ENCODE measurements at regions not wholly inside any gene's neighbourhood (a gene's known extent, or its start where the extent isn't known, plus 50 kb on each side); places are given as distances from the start of the nearest gene placed in this dataset.

DNA sequence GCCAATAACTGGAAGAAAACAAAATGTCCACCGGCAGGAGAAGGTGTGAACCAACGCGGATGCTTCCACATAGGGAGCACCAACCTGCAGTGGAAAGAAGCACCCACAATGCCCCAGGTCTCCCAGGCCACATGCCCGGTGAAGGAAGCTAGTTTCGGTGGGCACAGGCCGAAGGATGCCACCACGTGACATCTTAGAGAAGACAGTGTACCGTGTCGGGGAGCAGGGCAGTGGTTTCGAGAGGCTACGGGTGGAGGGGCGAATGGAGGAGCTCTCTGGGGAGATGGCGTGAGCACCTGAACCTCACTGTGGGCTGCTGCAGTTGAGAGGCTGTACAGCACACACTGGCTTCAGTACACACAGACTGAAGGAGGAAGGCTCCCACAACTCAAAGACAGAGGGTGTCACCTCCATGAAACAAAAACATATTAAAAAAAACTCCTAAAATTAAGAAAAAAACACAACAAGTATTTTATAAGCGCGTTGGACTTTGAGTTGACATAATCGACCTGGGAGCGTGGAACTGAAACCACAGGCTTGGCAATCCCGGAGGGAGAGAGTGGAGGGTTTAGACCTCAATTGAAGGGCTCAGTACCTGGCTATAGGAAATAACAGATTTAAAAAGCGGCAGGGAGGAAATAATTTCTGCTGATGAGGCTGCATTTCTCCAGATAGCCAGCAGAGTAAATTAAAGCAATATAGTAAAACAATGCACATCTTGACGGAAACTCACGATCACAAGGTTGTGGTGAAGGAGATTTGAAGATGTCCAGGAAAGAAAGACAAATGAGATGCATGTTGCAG, 160.1 kb downstream of the RTP5 start:
- H3K27me3 Mint-ChIP-seq (ENCODE audit: unreplicated experiment): peaks cover 95% of the 10 kb centered on the region
- no TSS peak for BruUV-seq (replicated peaks)
- TF ChIP-seq, protein P1, sequence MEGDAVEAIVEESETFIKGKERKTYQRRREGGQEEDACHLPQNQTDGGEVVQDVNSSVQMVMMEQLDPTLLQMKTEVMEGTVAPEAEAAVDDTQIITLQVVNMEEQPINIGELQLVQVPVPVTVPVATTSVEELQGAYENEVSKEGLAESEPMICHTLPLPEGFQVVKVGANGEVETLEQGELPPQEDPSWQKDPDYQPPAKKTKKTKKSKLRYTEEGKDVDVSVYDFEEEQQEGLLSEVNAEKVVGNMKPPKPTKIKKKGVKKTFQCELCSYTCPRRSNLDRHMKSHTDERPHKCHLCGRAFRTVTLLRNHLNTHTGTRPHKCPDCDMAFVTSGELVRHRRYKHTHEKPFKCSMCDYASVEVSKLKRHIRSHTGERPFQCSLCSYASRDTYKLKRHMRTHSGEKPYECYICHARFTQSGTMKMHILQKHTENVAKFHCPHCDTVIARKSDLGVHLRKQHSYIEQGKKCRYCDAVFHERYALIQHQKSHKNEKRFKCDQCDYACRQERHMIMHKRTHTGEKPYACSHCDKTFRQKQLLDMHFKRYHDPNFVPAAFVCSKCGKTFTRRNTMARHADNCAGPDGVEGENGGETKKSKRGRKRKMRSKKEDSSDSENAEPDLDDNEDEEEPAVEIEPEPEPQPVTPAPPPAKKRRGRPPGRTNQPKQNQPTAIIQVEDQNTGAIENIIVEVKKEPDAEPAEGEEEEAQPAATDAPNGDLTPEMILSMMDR (IDR thresholded peaks at IDR 0.05; ENCODE audit: unreplicated experiment): no peak
- no peaks in the 10 kb centered on the region for H3K36me3 Mint-ChIP-seq (ENCODE audit: insufficient read depth, unreplicated experiment)
- intact Hi-C loops (cut with micrococcal nuclease; ENCODE audit: unreplicated experiment): no loop called here
- H3K4me1 Mint-ChIP-seq (ENCODE audit: low read depth, unreplicated experiment): no peaks in the 10 kb centered on the region
- H3K9me3 Mint-ChIP-seq (ENCODE audit: low read depth, unreplicated experiment): peaks cover 3% of the 10 kb centered on the region
- CTCF ChIA-PET: no interaction called here
- no peak overlapping the region for H3K4me3 Mint-ChIP-seq (ENCODE audit: low read depth, unreplicated experiment)
- no peak overlapping the region for H3K27ac Mint-ChIP-seq (ENCODE audit: unreplicated experiment)
- DNase-seq: no peak

DNA sequence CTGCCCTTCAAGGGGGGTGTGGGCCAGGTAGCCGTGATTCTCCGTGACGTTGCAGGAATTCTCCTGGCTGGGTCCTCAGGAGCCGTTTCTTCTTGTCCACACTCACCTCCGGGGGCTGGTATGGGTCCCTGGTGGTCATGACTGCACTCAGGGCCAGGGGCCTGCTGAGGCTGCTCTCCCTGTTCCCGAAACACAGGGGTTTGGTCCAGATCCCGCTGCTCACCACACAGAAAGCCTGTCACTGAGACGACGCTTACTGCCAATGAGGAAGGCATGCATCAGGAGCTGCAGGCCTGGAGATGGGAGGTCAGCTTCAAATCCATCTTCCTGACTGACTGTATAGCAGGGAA, 160.7 kb downstream of the RTP5 start:
- H3K27me3 Mint-ChIP-seq (ENCODE audit: unreplicated experiment): peaks cover 94% of the 10 kb centered on the region
- no TSS peak for BruUV-seq (replicated peaks)
- H3K4me1 Mint-ChIP-seq (ENCODE audit: low read depth, unreplicated experiment): no peaks in the 10 kb centered on the region
- H3K36me3 Mint-ChIP-seq (ENCODE audit: insufficient read depth, unreplicated experiment): no peaks in the 10 kb centered on the region
- CTCF ChIA-PET: no interaction called here
- intact Hi-C loops (cut with micrococcal nuclease; ENCODE audit: unreplicated experiment): no loop called here
- no peak overlapping the region for H3K4me3 Mint-ChIP-seq (ENCODE audit: low read depth, unreplicated experiment)
- H3K27ac Mint-ChIP-seq (ENCODE audit: unreplicated experiment): no peak overlapping the region
- H3K9me3 Mint-ChIP-seq (ENCODE audit: low read depth, unreplicated experiment): peaks cover 3% of the 10 kb centered on the region
- no peak for DNase-seq
- TF ChIP-seq, protein P1 (IDR thresholded peaks at IDR 0.05; ENCODE audit: unreplicated experiment): no peak

DNA sequence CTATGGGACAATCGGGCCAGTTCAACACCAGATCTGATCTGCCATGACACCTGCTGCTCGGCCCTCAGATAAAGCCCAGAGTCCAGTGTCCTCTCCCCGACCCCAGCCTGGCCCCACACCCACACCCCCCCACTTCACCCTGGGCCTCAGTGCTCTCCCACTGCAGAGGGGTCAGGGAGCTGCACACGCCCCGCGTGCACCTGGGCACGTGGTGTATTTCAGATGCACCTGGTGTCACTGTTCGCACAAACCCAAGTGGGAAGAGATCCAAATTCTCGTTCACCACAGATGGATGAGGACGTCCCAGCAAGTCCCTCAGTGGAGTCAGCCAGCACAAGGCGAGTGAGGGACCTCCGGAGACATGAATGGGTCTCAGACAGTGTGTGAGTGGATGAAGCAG, 161.3 kb downstream of the RTP5 start:
- H3K9me3 Mint-ChIP-seq (ENCODE audit: low read depth, unreplicated experiment): peaks cover 3% of the 10 kb centered on the region
- BruUV-seq (replicated peaks): no TSS peak
- CTCF ChIA-PET: no interaction called here
- H3K27me3 Mint-ChIP-seq (ENCODE audit: unreplicated experiment): peaks cover 94% of the 10 kb centered on the region
- intact Hi-C loops (cut with micrococcal nuclease; ENCODE audit: unreplicated experiment): no loop called here
- TF ChIP-seq, protein P1 (IDR thresholded peaks at IDR 0.05; ENCODE audit: unreplicated experiment): no peak
- no peak overlapping the region for H3K27ac Mint-ChIP-seq (ENCODE audit: unreplicated experiment)
- no peaks in the 10 kb centered on the region for H3K36me3 Mint-ChIP-seq (ENCODE audit: insufficient read depth, unreplicated experiment)
- no peak overlapping the region for H3K4me3 Mint-ChIP-seq (ENCODE audit: low read depth, unreplicated experiment)
- H3K4me1 Mint-ChIP-seq (ENCODE audit: low read depth, unreplicated experiment): no peaks in the 10 kb centered on the region
- no peak for DNase-seq

DNA sequence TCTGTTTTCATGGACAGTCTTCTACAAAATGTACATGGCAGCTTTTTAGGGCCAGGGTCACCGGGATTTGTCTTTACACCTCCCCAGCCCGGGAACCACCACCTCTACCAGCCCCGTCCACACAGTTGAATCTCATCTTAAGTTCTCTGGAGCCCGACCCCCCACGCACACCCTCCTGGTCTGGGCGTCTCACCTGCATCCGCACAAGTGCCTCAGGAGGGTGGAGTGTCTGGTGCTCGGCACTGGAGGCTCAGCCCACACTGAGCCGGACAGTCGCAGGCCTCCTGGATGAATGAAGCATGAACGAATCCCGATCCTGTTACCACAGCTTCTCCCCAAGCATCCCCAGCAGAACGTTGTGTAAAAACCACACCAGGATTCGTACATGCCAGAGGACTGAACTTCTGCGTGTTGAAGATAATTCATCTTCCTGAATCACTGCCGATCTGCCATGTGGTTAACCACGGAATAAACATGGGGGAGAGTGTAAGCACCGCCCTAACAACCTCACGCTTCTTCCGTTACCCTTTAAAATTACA, 162.0 kb downstream of the RTP5 start:
- no peaks in the 10 kb centered on the region for H3K4me1 Mint-ChIP-seq (ENCODE audit: low read depth, unreplicated experiment)
- no peak overlapping the region for H3K27ac Mint-ChIP-seq (ENCODE audit: unreplicated experiment)
- BruUV-seq (replicated peaks): no TSS peak
- peaks cover 96% of the 10 kb centered on the region for H3K27me3 Mint-ChIP-seq (ENCODE audit: unreplicated experiment)
- H3K9me3 Mint-ChIP-seq (ENCODE audit: low read depth, unreplicated experiment): peaks cover 3% of the 10 kb centered on the region
- H3K36me3 Mint-ChIP-seq (ENCODE audit: insufficient read depth, unreplicated experiment): no peaks in the 10 kb centered on the region
- intact Hi-C loops (cut with micrococcal nuclease; ENCODE audit: unreplicated experiment): no loop called here
- TF ChIP-seq, protein P1 (IDR thresholded peaks at IDR 0.05; ENCODE audit: unreplicated experiment): no peak
- no peak overlapping the region for H3K4me3 Mint-ChIP-seq (ENCODE audit: low read depth, unreplicated experiment)
- DNase-seq: no peak
- CTCF ChIA-PET: no interaction called here
